PFSK-1 (cell line): ENCODE measurements at regions not wholly inside any gene's neighbourhood (a gene's known extent, or its start where the extent isn't known, plus 50 kb on each side); places are given as distances from the start of the nearest gene placed in this dataset.

ENCODE experiments used
- FOXP2 ChIP-seq: optimal IDR thresholded peaks from 2 replicates; pipeline ENCODE3; 2011; ENCODE audit warnings: borderline replicate concordance, control low read depth, inconsistent platforms; ENCODE audit not compliant: insufficient read depth; ENCODE audit errors: extremely low read length, extremely low read depth
- SIN3A ChIP-seq: IDR thresholded peaks from 2 replicates; pipeline ENCODE4 v1.6.1; 2012; ENCODE audit warnings: mild to moderate bottlenecking, low read length, moderate library complexity, borderline replicate concordance; ENCODE audit not compliant: insufficient read depth
- TF ChIP-seq, protein P1 (sequence below), 2 experiments: IDR thresholded peaks; 2 replicates each; pipeline versions ENCODE4 v1.6.1 to v1.8.0; 2011 to 2012; ENCODE audit warnings: low read depth in 2 of 2, low read length in 2 of 2, control low read depth in 1 of 2, inconsistent platforms in 1 of 2, mild to moderate bottlenecking in 1 of 2, moderate library complexity in 1 of 2; ENCODE audit not compliant: insufficient read depth in 1 of 2

DNA sequence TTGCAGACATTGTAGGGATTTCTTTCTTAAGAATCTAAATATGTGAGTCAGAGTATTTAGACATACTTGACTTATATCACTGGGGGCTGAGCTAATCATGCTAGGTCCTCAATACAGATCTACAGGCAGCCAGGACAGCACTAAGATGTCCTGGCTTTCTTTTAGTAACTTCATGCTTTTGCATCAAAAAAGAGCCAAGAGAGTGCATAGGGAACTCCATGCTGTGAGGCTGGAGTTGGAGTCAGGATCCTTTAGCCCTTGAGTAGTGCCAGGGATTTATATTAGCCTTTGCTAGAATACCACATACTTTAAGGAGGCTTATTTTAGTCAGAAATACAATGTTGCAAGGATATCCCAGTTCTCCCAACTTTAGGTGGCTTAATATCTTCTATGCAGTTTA is 289.7 kb downstream of the CCDC85A start:
- no peak for TF ChIP-seq FOXP2
- no peak for TF ChIP-seq SIN3A
- TF ChIP-seq, protein P1, sequence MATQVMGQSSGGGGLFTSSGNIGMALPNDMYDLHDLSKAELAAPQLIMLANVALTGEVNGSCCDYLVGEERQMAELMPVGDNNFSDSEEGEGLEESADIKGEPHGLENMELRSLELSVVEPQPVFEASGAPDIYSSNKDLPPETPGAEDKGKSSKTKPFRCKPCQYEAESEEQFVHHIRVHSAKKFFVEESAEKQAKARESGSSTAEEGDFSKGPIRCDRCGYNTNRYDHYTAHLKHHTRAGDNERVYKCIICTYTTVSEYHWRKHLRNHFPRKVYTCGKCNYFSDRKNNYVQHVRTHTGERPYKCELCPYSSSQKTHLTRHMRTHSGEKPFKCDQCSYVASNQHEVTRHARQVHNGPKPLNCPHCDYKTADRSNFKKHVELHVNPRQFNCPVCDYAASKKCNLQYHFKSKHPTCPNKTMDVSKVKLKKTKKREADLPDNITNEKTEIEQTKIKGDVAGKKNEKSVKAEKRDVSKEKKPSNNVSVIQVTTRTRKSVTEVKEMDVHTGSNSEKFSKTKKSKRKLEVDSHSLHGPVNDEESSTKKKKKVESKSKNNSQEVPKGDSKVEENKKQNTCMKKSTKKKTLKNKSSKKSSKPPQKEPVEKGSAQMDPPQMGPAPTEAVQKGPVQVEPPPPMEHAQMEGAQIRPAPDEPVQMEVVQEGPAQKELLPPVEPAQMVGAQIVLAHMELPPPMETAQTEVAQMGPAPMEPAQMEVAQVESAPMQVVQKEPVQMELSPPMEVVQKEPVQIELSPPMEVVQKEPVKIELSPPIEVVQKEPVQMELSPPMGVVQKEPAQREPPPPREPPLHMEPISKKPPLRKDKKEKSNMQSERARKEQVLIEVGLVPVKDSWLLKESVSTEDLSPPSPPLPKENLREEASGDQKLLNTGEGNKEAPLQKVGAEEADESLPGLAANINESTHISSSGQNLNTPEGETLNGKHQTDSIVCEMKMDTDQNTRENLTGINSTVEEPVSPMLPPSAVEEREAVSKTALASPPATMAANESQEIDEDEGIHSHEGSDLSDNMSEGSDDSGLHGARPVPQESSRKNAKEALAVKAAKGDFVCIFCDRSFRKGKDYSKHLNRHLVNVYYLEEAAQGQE (IDR thresholded peaks at IDR 0.05; ENCODE audit: insufficient read depth in 1 of 2, low read depth in 2 of 2, low read length in 2 of 2) = no peak
